ENCODE measurements at regions not wholly inside any gene's neighbourhood (a gene's known extent, or its start where the extent isn't known, plus 50 kb on each side); places are given as distances from the start of the nearest gene placed in this dataset.

- TF ChIP-seq POLR2A (IDR thresholded peaks at IDR 0.05; ENCODE audit: low read depth, low read length): no peak
- DNase-seq (ENCODE audit: insufficient read length, low spot score) (no peak), FAIRE-seq (no peak)
Observed at GRCh38 chr5:176737746-176738636, 72.4 kb upstream of the UNC5A start.

- TF ChIP-seq POLR2A (IDR thresholded peaks at IDR 0.05; ENCODE audit: low read depth, low read length): no peak
- DNase-seq (ENCODE audit: insufficient read length, low spot score): no peak
- FAIRE-seq: no peak
Observed at GRCh38 chr5:176738637-176739250, 71.6 kb upstream of the UNC5A start.

DNA sequence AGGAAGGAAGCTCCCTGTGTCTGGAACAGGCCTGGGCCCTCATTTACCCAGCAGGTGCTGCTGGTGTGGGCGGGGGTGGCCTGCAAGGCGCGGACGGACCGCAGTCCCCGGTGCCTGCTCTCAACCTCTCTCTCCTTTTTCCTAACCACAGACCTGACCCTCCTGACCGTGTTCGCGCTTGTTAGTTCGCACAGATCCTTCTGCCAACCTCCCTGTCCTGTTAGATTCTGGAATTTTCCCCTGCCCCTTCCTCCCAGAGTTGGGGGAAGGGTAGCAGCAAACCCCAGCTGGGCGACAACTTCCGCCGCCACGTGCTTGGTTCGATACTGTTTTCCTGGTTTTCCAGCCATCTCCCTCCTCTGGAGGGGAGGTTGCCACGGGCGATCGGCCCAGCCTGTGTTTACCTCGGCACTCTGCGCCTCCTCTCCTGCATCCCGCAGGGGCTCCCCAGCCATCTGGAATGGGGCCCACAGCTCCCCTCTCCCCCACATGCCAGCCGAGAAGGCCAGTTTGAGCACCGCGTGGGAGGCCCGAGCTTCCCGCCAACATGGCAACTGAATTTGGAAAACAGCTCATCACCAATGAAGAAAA lies 70.8 kb upstream of the UNC5A start:
- FAIRE-seq (no peak), DNase-seq (ENCODE audit: insufficient read length, low spot score) (no peak)
- TF ChIP-seq POLR2A (IDR thresholded peaks at IDR 0.05; ENCODE audit: low read depth, low read length): no peak

DNA sequence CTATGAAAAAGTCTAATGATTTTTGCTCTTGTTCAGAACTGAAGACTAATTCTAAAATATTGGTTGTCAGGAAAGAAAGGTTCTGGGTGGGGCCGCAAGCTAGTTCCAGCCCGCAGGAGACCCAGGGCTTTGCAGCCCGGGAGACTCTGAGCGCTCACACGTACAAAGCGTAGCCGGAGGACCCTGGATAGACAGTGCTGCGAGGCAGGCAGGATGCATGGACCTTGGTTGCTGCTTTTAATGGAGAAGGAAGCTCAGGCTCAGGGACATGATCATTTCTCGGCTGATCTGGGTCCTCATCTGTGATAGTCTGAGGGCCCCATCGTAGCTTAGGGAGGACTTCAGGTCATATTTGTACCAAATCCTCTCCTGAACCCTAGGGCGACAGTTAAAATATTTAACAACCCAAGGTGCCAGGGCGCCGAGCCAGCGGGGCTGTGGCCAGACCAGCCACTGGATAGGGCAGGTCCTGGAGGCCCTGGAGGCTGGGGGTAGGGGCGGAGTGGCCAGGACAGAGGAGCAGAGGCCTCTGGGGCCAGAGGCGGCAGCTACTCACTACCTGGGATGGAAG lies 70.1 kb upstream of the UNC5A start:
- DNase-seq (ENCODE audit: insufficient read length, low spot score): no peak
- no peak for TF ChIP-seq POLR2A (IDR thresholded peaks at IDR 0.05; ENCODE audit: low read depth, low read length)
- FAIRE-seq: no peak

DNA sequence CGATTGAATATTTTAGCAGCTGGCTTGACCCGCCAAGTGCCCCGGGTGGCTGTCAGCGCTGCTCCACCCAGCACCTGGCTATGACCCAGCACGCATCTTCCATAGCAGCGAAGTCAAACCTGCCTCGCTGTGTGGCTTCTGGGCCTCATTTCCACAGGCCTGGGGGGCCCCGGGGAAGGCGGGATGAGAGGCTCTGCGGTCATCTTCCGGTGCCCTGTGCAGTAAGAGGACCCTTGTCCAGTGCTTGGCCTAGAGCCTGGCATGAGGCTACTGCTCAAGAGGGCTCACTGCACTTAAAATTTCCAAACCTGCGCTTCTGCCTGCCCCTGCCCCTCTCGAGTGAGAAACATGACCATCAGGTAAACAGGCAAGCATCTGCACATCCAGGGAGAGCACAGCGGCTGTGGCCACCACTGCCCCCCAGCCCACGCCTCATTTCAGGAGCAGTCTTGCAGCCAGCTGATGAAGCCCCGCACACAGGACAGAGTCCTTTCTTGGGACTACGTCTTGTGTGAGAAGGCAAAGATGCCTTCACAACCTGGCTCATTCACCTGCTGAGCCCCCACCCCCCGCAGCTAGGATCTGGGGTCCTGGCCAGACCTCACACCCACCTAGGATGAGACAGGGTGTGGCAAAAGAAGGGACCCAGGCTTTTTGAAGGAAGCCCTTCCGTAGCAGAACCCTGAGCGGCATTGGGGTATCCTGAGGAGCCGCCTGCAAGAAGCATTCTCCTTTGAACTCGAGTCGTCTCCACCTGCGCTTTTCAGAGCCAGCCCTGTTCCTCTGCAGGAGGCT lies 69.5 kb upstream of the UNC5A start:
- TF ChIP-seq POLR2A (IDR thresholded peaks at IDR 0.05; ENCODE audit: low read depth, low read length): no peak
- DNase-seq (ENCODE audit: insufficient read length, low spot score) (no peak), FAIRE-seq (no peak)

DNA sequence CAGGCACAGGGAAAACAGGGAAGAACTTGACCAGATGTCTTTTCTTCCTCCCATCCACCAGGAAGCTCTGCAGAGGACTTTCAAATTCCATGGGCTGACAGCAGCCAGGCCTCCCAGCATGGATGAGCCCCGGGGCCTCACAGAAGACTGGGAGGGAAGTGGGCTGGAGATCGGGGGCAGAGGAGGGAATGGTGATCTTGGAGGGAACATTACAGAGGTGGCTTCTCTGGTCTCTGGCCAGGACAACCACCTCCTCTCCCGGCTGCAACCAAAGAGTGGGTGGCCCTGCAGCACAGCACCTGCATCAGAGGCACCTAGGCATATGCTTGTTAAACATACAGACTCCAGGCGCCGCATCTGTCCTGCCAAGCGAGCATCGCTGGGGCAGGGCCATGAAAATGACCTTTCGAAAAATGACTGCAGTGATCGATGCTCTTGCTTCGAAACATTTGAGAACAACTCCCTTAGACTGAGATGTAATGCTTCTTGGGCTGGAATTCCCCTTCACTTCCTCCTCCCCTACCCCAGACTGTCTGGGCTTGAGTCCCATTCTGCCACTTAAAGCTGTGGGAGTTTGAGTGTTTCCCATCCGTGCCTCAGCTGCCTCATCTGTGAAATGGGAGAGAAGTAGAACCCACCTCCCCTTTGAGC lies 68.7 kb upstream of the UNC5A start:
- no peak for DNase-seq (ENCODE audit: insufficient read length, low spot score)
- TF ChIP-seq POLR2A (IDR thresholded peaks at IDR 0.05; ENCODE audit: low read depth, low read length): no peak
- FAIRE-seq: no peak

DNA sequence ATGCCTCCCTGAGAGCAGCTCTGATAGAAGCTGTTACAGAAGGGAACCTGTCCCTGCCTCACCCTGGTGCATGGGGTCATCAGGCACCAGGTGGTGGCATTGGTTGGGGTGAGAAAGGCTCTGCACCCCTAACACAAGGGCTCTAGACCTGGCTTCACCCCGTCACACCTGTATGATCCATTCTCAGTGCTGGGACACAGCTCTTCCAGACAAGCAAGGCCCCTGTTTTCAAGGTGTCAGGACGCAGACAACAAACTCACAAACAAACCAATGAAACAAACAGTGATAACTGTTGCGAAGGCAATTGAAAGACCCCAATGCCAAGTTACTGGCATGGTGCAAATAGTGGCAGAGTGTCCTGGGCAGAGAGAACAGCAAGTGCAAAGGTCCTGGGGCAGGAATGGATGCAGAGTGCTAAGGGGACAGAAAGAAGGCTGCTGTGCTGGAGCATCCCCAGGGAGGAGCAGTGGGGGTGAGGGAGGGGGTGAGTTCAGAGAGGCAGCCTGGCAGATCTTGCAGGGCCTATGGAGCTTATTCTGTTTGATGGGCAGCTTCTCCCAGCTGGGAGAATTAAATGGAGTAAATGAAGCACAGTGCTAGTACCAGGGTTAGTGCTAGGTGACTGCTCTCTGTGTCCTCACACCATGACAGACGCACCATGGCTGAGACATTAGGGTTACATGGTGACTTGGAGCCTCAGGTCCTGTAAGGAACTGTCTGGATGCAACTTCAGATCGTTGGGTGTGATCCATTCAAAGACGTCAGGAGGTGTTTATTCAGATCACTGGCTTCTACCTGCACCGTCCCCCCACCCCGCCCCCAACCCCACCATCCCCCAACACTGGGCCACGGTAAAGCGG lies 67.9 kb upstream of the UNC5A start:
- TF ChIP-seq POLR2A (IDR thresholded peaks at IDR 0.05; ENCODE audit: low read depth, low read length): no peak
- FAIRE-seq: no peak
- no peak for DNase-seq (ENCODE audit: insufficient read length, low spot score)

- DNase-seq (ENCODE audit: insufficient read length, low spot score) (no peak), FAIRE-seq (no peak)
- TF ChIP-seq POLR2A (IDR thresholded peaks at IDR 0.05; ENCODE audit: low read depth, low read length): no peak
Observed at GRCh38 chr5:176743136-176743861, 67.1 kb upstream of the UNC5A start.

DNA sequence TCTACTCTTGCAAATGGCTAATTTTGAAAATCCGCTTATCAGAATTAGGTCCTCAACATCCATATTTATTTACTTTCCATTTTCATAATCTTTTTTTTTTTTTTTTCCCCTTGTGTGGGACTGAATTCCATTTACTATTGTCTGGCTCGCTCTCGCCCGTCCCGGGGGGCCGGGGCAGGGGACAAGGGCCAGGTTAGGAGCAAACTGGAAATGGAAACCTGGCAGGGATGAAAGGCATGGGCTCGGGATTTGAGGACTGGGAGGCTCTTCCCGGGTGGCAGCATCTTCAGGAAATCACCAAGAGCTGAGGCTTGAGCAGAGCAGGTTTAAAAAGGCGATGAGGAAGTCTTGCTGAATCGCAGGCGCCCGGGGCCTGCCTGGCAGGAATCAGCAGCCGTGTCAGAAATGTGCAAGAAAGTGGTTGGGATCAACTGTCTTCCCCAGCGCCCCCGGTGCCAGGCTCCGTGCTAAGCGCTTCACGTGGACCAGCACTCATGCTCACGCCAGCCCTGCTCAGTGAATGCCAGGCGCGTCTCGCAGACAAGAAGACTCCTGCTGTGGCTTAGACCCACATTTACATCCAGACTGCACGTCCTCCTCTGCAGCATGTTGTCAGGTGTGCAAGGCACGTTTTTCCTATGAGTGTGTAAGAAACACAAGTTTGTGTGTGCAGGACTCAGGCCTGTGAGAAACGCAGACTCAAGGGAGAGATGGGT lies 66.3 kb upstream of the UNC5A start:
- TF ChIP-seq POLR2A (IDR thresholded peaks at IDR 0.05; ENCODE audit: low read depth, low read length): no peak
- FAIRE-seq (no peak), DNase-seq (ENCODE audit: insufficient read length, low spot score) (no peak)

DNA sequence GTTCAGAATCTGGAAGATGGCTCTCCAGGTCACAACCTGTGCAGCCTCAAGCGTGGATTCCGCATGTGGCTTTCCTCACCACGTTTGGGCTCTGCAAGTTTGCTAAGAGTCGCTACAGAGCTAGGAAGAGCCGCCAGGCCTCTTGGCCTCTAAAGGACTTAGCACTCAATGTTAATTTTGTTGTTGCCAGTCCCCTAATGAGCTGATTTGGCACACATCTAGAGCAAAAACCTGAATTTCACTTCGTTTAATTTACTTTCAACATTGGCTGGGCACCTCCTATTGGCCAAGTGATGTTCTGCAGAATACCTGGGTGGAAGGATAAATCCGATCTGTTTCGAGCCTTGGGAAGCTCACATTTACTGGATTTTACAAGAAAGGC lies 65.8 kb upstream of the UNC5A start:
- DNase-seq (ENCODE audit: insufficient read length, low spot score) (no peak), FAIRE-seq (no peak)
- TF ChIP-seq POLR2A (IDR thresholded peaks at IDR 0.05; ENCODE audit: low read depth, low read length): no peak

DNA sequence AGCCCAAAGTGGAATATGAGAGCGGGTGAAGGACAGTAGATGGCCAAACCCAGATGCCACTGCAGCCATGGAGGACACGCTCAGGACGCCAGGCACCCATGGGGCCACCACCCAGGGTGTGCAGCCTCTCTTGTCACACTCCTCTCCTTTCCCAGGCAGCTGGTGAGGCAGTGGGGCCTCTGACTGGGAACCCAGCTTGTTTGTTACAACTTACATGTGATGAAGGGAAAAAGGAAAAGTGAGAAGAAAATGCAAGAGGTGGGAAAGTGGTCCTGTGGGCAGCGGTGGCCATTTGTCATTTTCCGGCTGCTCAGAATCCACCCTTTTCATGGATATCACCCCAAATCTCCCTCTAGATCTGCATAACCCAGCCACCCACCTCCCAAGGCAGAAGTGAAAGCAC lies 62.7 kb upstream of the UNC5A start:
- TF ChIP-seq POLR2A (IDR thresholded peaks at IDR 0.05; ENCODE audit: low read depth, low read length): no peak
- FAIRE-seq: no peak
- DNase-seq (ENCODE audit: insufficient read length, low spot score): no peak
